NOMO-1 (cell line): ENCODE measurements at regions not wholly inside any gene's neighbourhood (a gene's known extent, or its start where the extent isn't known, plus 50 kb on each side); places are given as distances from the start of the nearest gene placed in this dataset.

ENCODE experiments used
- DNase-seq, 2 experiments: peaks; one replicate each; lab custom pipeline; 2025; ENCODE audit not compliant: unreplicated experiment in 2 of 2; lab: John Stamatoyannopoulos, UW

- DNase-seq: peak; percentile 2 to 10
These were observed 93.0 kb upstream of the PCGF5 start for GRCh38 chr10:91127341-91128082.

DNA sequence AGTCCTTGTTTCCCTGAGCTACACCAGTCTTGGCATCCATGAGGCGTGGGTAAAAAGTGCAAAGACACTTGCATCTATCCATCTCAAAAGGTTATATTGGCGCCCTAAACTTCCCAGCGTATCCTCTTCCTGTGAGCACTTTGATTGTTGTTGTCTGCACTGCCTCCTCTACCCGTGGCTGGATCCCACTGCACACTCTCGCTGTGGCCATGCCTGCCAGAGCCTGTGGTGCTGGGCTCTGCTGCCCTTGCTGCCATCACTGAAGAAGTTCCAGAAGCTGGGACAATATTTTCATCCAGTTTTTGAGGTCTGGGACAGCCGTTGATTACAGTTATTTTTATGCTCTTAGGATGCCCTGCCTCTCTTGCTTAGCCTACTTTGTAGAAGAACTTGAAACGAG, 85.3 kb upstream of the PCGF5 start:
- DNase-seq: no peak

DNA sequence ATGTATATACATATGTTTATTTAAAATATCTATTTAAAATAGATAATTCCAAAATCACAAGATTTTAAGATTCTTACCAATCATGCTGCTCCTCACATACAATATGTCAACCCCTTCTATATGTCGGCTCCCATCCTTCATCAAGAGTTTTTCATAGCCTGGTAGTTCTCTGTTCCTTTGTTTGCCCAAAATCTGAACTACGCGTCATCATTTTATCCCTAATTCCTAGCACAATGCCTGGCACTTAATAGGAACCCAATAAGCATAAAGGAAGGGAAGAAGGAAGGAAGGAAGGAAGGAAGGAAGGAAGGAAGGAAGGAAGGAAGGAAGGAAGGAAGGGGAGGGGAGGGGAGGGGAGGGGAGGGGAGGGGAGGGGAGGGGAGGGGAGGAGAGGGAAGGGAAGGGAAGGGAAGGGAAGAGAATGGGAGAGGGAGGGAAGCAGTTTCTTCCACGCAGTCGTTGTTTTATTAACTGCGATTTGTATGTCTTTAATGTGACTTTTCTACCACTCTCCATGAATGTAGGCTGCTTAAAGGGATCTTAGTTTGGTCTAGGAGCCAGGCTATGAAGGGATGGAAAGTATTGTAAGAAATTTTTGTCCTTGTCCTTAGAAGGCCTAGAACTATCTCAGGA, 83.3 kb upstream of the PCGF5 start:
- no peak for DNase-seq

GRCh38 chr10:91137822-91138221, 82.6 kb upstream of the PCGF5 start:
- no peak for DNase-seq

- no peak for DNase-seq
These were observed 79.4 kb upstream of the PCGF5 start for GRCh38 chr10:91140995-91141549.

DNA sequence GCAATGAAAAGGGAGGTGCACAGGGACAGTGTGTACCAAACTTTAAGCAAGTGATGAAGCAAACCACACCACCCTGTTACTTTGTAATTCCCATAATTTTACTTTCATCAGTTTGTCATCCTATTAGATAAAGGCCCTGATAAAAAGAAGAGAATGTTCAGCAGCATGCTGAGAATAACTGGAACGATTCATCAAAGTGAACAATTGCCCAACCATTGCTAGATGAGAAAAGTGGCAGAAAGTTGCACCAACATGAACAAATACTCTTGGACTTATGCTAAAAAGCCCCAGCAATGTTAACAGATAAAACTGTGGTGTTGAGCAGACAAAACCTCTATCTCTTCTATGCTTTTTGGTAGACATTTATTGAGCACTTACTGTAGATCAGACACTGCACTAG, 75.5 kb upstream of the PCGF5 start:
- no peak for DNase-seq

DNA sequence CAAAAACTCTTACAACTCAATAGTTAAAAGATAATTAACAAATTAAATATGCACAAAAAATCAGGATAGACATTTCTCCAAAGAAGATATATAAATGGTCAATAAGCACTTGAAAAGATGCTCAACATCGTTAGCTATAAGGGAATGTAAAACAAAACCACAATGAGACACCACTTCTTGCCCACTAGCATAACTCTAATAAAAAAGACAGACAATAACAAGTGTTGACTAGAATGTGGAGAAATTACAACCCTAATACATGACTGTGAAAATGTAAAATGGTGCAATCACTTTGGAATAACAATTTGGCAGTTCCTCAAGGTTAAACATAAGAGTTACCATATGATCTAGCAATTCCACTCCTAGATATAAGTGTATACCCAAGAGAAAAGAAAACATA, 74.3 kb upstream of the PCGF5 start:
- DNase-seq: no peak

- no peak for DNase-seq
These were observed 70.9 kb upstream of the PCGF5 start for GRCh38 chr10:91149550-91149949.

- no peak for DNase-seq
These were observed 69.8 kb upstream of the PCGF5 start for GRCh38 chr10:91150631-91151030.

GRCh38 chr10:91153508-91153907, 67.0 kb upstream of the PCGF5 start:
- DNase-seq: no peak

DNA sequence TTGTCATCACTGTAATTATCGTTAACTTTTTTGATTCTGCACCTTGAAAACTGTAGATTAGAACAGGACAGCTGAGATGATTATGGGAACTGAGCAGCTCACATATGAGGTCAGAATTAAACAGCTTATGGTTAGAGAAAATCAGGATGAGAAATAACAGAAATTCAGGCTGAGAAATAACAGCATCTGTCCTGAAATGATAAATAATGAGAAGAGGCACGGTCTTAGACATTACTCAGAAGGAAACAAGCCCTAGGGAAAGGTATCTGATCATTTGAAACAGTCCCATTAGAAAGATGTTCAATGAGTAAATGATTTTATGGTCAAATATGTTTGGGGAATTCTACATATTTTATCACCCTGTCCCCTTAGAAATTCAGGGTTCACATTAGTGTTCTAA, 65.6 kb upstream of the PCGF5 start:
- DNase-seq: no peak

DNA sequence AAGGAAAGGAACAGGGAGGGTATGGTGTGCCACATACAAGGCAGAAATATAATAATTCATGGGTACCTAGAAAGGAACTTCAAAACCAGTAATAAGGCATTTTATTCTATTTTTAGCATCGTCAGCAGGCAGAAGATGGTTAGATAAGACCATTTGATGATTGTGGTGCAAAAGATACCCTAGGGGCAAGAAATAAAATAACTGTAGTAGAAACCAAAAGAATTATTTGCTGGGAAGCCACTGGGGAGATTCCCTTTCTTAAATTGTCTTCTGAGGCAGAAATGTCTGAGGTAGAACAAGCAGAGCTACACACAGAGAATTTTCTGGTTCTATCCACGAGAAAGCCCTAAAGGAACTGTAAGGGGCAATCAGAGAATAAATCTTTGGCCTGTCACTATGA, 64.3 kb upstream of the PCGF5 start:
- no peak for DNase-seq

DNA sequence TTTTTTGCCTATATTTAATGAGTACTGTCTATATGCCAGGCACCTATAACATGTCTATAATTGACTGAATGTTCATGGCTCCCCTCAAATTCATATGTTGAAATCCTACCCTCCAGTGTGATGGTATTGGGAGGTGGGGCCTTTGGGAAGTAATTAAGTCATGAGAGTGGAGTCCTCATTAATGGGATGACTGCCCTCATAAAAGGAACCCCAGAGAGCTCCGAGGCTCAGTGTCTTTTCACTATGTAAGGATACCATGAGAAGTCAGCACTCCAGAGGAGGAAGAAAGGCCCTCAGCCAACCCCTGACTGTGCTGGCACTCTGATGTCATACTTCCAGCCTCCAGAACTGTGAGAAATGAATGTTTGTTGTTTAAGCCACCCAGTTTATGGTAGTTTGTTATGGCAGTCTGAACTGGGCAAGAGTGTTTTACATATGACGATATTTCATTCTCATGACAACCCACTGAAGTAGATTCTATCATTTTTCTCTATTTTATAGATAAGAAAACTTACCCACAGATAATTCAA, 61.1 kb upstream of the PCGF5 start:
- DNase-seq: no peak

GRCh38 chr10:91162050-91162494, 58.4 kb upstream of the PCGF5 start:
- DNase-seq: no peak

DNA sequence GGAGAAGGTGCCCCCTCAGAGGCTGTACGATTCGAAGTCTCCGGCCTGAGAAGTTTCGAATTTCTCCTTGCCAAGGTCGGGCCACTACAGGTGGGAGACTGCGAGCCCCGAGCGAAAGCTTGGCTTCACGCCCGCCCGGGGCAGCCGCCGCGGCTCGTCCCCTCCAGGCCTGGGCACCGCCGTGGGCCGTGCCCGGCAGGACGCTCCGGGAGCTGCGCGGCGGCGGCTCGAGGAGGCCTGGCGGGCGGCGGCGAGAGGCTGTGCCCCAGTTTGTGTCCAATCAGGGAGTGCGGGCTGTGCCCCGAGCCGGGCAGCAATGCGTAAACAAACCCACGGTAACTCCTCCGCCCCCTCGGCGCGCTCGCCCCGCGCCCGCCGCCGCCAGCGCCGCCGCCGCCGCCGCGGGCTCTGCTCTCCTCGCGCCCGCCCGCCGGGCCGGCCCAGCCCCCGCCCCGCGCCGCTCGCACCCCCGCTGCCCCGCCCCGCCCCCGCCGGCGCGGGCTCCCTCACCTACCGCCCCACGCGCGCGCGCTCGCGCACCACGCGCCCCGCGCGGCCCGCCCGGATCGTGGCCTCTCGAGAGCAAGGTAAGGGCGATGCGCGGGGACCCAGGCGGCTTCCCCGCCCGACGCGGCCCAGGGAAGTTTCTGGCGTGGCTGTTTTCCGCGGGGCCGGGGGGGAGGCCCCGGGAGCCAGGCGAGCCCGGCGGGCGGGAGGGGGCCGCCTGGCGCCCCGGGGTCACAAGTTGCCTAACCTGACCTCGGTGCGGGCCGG, 57.8 kb upstream of the PCGF5 start:
- peak; percentile 7 to 19 for DNase-seq

DNA sequence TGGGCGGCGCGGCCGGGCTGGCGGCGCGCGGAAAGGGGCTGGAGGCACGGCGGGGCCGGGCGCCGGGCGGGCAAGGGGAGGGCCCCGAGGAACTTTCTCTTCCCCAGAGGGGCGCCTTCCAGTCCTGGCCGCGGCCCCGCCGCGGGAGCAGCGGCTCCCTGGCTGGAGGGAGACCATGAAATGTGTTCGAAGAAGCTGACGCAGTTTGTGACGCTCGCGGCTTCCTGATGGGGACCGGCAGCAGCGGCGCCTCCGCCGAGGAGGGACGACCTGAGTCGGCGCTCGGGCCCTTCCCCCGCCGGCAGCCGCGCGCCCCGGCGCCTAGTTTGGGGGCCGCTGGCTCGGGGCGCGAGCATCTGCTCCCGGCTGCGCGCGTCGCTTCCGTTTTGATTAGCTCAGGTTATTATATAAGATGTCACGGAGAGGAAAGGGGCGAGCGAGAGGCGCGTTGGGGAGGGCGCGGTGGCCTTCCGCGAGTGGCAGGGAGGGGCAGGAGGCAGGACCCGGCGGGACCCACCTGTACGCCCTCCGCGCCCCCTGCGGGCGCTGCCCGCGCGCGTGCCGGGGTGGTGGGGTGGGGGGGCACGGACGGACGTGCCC, 57.1 kb upstream of the PCGF5 start:
- peak; percentile 23 to 60 for DNase-seq

- peak; percentile 23 to 36 for DNase-seq
These were observed 56.5 kb upstream of the PCGF5 start for GRCh38 chr10:91163869-91164474.

DNA sequence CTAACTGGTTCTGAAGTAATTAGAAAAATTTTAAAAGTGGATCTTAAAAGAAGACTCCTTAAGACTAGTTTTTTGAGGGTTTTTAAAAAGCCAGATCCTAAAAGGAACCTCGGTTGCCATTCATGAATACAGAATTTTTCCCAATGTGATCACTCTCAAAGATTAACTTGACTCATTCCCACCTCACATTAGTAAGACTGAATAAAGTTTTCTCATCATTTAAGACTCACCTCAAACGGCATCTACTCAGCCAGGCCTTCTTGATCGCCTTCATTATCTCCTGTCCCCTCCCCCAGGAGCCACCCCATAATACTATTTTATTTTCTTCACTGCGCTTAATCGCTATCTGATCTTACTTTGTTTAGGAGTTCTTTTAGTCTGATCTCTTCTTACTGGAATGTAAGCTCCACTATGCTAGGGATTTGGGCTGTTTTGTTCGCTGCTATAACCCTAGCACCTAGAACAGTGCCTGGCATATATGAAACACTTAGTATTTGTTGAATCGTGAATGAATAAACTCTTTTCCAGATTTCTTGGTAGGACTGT, 55.9 kb upstream of the PCGF5 start:
- DNase-seq: no peak

DNA sequence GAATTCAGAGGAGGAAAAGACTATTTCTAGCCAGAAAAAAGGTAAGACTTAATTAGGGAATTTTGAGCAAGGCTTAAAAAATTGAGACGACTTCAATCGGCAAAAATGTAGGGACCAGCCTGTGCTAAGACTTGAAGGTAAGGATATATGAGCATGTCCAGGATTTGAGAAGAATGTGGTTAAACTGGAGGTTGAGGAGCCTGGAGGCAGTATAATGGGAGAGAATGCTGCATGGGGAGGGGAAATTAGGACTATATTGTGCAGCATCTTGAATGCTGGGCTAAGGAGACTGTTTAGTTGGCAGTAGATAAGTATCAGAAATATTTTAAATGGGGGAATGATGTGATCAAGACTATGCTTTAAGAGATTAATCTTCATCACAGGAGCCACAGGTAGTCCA, 53.1 kb upstream of the PCGF5 start:
- no peak for DNase-seq

DNA sequence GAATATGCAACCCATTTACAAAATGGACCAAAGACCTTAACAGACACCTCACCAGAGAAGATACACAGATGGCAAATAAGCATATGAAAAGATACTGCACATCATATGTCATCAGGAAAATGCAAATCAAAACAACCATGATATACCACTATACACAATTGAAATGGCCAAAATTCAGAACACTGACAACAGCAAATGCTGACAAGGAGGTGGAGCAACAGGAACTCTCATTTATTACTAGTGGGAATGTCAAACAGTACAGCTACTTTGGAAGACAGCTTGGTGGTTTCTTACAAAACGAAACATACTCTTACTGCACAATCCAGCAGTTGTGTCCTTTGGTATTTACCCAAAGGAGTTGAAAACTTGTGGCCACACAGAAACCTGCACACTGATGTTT, 50.0 kb upstream of the PCGF5 start:
- no peak for DNase-seq
